NCI-H2107 (cell line): ENCODE measurements at regions not wholly inside any gene's neighbourhood (a gene's known extent, or its start where the extent isn't known, plus 50 kb on each side); places are given as distances from the start of the nearest gene placed in this dataset.

ENCODE experiments used
- DNase-seq: peaks from one replicate; lab custom pipeline; 2025; lab: John Stamatoyannopoulos, UW

DNA sequence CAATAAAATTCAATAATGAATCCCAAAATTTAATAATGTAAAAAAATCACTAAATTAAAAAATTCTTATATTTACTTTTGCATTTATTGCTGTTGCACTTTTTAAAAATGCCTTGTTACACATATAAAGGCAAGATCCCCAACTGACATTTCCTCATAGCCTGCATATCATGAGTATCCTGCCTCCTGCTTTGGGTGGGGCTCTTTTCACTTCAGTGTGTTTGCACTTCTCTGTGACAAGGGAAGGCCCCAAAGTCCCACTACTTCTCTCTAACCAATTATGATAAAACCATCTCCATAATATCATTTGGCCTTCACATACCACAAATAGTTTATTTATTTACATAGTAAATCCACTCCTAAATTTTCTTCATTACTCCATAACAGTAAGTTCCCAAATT lies 446.1 kb upstream of the MARCKS start:
- DNase-seq = no peak

DNA sequence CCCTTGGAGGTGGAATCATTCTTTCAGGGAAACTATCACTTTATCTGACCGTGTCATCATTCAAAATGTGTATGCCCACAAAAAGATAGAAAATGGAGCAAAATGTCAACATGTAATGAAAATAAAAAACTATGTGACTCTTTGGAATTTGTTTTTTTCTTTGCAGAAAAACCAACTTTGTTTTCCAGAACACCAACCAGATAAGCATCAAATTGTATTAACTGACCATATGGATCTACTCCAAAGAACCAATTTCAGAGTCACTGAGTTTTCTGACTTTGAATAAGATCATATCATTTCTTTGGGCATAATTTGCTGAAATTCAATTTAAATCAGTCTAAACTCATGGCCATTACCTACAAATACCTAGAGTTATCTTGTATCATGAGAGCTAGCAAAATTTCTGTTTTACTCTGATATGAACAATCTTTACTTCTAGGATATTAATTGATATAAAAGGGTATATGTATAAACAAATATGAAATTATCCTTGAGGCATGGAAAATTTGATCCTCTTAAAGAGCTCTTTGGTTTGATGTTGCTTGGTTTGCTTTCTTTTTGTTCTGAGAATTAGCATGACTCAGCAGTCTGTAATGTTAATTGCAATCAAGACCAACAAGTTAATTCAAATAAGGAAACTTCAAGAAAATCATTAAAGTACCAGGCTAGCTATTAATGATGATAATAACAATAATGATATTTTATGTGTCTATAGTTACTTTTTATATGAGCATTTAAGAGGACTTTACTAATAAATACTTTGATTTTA lies 444.4 kb upstream of the MARCKS start:
- DNase-seq = no peak

DNA sequence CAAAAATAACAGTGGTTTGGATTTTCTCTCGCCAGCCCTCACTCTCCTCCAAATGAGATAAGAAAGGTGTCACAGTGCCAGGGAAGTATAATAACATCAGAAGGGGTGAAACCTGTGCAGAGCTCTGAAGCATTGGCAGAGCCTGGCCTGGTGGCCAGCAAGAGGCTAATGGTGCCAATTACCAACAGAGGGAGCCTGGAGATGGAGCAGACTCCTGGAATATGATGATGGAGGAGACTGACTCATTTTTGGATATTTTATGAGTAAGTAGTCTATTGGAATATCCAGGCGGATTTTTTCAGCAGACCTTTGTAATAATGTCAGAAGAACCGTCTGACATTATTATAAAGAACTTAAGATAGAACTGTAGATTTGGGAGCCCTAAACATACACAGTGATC lies 442.6 kb upstream of the MARCKS start:
- DNase-seq = no peak

DNA sequence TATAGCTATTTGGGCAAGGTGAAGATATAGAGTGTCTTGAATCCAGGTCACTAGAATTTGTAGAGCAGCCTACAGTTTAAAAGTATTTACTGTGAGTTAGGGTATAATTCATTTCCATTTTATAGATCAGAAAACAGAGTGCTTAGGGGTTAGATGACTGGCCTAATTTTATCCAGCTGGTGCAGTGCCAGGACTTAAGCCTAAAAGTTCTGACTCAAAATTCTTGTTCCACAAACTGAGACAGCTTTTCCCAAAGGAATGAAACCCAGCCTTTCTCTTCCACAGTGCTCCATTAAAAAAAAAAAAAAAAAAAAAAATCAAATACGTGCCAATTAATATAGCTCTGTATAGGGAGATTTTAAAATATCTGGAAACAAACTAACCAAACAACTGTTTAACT lies 441.0 kb upstream of the MARCKS start:
- DNase-seq = no peak

DNA sequence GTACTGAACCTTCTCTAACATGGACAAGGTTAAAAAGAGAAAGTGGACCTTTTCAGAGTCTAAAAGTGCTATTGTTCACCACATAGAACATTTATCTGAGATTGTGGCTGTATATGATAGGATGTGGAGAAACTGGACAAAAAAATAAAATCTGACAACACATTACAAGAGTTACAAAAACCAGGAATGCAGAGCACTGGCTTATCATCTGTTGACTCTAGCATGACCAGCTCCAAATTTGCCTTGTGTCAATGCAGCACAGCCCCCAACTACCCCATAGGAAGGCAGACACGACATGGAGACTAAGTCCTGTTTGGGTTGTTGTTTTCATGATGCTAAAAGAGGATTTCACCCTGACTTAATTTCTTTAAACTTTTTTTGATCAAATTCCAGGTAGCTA lies 436.9 kb upstream of the MARCKS start:
- DNase-seq = no peak

DNA sequence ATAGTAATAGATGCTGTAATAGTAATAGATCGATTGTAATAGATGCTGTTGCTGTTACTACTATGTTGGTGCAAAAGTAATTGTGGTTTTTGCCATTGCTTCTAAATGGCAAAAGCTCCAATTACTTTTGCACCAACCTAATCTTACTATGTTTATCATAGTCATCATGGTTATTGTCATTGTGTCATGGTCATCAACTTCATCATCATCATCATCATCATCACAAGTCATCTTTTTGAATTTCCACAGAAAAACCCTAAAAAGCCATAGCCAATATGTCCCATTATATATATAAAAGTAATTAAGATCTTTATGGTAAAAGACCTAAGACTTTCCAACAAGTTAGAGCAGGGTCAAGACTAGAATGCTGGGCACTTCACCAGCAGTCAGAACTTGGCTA lies 435.1 kb upstream of the MARCKS start:
- DNase-seq = no peak

DNA sequence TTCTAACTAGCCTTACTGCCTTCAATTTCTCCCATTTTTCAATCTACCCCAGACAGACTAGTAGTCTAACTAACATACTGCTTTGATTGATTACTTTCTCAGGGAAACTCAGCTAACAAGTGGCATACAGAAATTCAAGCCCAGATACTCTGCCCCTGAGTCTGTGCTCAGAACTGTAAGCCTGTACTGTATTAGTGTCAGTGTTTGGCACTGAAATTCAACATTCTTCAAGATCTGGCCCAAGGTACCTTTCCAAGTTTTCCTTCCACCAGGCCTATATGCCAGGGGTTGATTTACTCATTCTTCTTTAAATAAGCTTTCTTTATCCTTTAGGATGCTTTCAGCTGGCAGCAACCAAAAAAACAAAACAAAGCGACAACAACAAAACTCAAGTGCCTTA lies 433.2 kb upstream of the MARCKS start:
- no peak for DNase-seq

DNA sequence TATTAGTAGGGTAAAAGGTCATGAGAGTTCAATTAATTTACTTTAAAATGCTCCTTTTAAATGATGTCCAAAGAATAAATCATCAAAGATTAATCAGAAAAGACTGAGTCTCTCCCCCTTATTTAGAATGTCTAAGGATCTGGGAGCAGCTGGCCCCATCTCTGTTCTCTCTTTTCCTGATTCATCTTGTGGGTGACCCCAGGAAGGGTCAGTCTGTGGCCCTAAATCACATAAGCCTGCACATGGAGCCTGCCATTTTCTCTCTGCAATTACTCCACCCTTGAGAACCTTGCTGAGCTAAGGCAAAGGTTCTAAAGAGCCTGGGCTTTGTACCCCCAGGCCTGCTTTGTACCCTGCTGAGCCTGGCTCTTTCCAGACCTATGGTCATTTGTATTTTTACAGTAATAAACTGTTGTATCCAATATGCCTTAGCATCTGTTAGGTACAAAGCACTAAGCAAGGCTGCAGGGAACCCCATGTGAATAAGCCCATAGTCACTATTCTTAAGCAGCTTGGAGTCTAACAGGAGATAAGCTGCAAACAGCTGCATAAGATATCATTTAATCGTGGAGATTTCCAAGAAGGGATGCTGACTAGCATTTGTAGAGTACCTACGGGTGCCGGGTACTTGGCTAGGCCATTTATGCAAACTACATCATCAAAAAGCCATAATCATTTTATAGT lies 431.0 kb upstream of the MARCKS start:
- no peak for DNase-seq

DNA sequence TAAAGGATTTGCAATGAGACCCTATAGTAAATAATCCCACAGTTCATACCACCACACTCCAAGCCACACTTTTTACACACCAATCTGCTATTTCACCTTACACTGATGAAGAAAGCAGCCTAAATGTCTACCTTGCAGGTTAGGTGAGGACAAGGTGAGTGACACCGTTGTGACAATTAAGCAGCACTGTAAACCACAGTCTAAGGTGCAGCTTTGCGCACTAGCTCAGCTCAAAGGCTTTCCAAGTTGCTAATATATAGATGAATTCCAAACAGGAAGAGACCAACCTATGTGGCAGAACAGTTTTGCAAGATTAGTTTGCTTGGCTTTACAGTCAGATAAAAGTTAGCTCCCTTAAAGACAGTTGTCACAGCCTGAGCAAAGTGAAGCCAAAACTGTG lies 429.5 kb upstream of the MARCKS start:
- DNase-seq = no peak

DNA sequence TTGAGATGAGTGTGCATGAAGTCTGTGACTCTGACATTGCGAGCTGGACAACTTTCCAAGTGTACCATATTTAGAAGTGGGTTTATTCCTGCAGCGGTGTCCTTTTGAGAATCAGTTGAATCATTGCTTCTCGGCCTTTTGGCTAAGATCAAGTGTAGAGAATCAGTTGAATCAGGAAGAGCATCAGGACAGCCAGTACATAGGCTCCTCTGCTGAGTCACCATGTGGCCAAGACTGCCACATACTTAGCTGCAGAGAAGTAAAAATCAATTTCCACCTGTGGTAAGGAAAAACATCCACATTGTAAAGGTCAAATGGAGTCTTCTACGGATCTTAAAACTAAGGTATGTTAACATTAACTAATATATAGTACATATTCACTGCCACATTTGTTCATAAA lies 428.4 kb upstream of the MARCKS start:
- DNase-seq = no peak

DNA sequence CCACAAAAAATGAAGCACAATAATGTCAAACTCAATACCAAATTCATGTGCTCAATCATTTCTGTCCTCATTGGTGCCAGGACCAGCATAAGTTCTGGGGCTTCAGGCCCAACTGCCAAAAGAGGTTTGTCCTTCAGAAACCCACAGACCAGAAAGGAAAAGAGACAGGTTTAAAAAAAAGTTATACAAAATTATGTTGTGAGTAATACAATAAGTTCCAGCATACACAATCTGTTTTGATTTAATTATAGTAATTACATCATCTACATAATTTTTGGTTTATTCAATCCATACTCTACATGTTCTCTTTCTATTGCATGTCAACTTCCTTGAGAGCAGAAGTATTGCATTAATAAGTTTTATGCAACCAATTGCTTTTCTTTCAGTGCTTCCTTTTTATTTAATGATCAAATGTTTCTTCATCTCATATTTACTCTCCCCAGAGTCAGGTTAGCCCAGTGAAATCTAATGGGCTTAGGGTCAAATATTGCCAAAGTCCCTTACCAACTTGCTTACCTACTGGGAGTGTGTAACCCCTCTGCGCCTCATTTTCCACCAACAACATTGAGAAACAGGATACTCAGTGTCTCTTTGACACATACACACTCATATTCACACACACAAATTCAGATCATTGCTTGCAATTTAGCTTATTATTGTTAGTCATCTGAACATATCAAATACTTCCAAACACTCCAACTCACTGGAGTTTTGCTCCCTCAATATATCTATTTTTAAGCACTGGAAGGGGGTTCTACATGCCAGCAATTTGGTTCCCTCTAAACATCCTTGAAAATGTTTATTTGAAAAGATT lies 424.4 kb upstream of the MARCKS start:
- no peak for DNase-seq

DNA sequence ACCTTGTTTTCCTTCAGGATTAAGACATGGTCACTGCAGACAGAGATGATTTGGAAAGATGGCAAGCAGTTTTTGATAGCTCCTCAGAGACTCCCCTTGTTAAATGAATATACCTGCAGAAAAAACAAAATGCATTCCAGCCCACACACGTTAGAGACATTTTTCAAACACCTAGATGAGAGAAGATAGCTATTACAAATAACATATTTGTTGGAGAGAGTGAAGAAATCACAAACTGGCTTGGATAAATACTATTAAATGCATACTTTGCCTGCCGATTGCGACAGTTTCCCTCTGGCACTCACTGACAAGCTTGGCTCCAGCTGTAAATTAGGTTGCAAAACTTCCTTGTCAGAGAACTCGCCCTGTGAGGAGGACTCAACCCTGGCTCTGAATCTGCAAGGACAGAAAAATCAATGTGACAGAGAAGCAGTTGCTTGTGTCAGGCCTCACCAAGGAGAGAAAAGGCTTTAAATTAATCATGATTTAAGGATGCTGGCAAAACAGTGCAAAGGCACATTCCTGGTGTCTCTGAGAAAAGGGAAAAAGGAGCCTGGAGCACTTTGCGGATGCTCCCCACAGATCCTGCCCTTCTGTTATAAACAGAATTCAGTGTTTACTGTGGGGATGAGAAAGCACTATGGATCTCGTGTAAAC lies 423.7 kb upstream of the MARCKS start:
- no peak for DNase-seq

DNA sequence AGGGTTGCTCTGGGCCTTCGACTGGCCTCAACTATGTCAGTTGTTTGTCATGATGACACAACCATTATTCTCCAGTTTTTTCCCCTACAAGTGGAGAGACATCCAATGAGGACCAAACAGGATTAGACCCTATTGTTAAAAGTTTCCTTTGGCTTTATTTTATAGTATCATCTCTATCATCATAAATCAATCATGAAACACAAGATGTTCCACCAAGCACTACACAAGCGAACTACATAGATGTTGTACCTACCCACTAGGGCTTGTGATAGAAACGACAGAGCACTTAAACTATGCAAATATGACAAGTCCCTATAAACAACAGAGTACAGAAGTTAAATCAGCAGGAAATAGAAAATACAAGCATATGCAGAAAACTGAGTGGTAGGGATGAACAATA lies 422.5 kb upstream of the MARCKS start:
- DNase-seq = no peak

DNA sequence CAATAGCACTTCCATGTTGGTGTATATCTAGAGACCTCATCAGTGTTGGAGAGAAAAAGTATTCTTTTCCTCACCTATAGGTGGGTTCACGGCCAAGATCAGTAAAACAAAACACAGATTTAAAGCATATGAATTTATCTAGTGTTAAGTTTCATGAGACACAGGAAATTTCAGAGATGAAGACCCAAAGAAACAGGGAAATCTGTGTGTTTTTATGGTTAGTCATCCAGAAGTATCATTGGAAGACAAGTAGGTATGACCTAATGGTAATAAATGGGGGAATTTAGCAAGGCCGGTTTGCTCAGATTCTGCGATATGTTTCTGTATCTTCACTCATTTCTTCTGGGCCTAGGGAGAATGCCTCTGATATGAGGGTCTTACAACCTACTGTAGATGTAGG lies 419.6 kb upstream of the MARCKS start:
- DNase-seq = no peak

DNA sequence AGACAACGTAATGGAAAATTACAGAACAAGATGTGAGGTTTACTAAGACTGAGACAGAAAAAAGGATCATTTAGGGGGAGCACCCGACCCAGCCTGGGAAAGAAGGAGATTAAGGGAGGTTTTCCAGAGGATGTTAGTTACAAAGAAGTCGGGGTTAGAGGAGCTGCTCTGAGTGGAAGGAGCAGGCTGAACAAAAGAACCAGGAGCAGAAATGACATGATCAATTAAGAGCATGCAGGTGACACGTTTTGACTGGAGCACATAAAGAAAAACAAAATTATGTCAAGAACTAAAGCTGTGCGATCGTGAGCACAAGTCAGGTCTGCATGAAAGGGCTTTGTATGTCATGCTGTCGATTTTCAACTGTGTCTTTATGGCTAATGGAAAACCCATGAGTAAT lies 417.3 kb upstream of the MARCKS start:
- DNase-seq = no peak

DNA sequence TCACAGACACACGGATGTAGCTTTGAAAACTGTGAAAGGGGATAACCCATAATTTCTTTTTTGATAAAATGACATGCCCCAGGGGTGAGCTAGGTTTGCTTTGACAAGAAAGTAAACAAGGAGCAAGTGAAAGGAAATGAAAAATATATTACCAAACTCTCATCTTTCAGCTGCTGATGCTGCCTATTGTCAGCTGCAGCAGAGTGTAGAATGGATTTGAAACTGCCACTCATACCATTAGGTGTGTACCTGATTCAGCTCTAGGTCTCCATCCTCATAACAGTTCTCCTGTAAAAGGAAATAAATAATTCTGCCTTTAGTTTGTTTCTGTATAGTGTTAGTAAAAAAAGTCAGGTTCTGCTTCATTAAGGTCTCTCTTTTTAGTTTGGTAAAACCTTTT lies 415.1 kb upstream of the MARCKS start:
- DNase-seq = no peak

DNA sequence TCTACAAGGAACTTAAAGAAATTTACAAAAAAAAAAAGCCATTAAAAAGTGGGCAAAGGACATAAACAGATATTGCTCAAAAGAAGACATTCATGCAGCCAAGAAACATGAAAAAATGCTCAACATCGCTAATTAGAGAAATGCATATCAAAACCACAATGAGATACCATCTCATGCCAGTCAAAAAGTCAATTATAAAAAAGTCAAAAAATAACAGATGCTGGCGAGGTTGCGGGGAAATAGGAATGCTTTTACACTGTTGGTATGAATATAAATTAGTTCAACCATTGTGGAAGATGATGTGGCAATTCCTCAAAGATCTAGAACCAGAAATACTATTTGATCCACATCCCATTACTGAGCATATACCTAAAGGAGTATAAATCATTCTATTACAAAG lies 411.9 kb upstream of the MARCKS start:
- DNase-seq = no peak

DNA sequence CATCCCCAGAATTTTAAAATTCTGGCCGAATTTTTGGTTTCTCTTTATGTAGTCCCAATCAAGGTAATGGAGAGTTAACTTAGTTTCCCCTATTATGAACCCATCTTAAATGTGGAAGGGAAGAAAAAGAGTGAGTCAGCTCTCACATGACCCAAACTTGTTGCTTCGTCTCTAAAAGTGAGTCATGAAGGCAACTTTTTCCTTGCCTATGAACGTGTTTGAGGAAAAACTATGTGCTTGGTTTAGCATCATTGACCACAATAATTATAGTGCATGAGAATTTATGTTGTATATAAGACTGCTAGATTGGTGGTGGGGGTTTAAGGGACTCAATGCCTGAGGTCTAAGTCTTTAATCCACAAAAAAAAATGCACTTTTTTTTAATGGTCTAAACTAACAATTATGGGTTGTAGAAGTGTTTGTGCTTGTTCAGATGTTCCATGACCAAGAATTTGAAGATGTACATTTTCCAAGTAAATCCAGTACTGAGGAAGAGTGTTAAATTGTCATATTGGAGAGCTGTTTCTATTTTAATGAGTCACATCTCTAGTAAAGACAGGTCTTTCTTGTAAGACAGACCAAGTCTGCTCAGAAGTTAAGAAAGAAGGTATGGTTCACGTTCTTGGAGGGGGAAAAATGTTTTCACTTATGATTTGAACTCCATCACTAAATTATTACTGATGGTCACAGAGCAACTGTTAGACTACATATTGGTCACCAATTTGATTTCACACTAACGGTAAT lies 409.9 kb upstream of the MARCKS start:
- DNase-seq = no peak

DNA sequence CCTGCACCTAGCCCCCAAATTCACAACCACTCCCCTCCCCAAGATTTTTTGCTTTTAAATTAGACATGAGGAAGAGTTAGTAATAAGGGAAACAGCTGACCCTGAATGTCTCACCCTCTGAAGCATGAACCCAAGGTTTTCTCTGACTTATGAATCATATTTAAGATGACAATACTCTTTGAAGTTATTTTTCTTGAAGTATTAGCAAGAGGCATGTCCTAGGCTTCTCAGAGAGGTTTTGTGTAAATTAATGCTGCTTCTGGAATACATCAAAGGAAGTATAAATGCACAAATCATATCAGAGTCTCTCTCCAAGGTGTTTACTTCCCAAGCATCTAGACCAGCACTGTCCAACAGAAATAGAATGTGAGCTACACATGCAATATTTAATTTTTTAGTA lies 408.1 kb upstream of the MARCKS start:
- DNase-seq = no peak

DNA sequence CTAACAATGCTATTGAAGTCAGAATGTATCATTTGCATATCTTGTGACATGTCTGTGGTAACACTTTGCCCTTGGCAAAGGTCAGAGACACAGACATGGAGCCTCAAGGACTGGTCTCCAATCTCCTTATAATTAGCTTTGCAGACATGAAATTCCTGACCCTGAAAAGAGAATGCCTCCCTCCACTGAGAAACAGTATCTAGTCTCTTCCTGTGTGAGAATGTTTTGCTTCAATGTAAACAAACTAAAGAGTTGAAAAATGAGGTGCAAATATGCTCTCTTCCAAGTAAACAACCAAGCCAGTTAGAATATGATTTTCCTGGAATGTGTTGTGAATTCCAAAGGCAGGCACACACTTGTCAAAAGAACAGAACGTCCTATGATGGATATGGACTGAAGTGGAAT lies 407.1 kb upstream of the MARCKS start:
- DNase-seq = no peak

DNA sequence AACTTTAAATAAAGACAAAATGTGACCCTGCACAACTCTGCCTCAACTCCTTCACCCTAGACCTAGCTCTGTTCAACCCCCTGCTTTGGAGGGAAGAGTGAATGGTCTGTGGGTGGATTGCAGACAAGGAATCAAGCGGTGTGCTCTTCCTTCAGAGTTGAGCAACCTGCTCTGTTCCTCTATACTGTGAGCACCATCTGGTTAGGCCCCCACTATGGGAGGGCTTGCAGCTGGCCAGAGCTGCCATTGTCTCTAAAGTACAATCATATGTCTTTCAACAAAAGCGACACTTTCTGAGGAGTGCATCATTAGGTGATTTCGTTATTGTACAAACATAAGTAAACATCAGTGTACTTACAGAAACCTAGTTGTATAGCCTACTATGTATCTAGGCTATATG lies 406.1 kb upstream of the MARCKS start:
- no peak for DNase-seq

DNA sequence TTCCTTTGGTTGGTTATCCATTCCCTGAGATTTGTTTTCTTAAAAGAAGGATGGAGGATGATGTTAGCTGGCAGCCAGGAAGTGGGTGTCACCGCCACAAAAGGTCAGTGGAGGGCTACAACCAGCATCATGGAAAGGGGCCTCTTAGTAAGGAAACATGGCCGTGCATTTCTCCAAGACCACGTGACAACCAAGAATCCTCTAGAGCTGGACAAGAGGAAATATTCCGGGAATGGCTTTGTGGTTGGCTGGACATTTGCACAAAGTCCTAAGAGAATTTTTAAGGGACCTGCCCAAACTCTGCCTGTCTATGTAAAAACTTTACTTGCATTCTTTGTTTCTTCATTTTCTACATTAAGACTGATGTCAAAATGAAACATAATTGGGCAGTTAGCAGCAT lies 399.9 kb upstream of the MARCKS start:
- DNase-seq = no peak
